ENCODE measurements at regions not wholly inside any gene's neighbourhood (a gene's known extent, or its start where the extent isn't known, plus 50 kb on each side); places are given as distances from the start of the nearest gene placed in this dataset.

DNA sequence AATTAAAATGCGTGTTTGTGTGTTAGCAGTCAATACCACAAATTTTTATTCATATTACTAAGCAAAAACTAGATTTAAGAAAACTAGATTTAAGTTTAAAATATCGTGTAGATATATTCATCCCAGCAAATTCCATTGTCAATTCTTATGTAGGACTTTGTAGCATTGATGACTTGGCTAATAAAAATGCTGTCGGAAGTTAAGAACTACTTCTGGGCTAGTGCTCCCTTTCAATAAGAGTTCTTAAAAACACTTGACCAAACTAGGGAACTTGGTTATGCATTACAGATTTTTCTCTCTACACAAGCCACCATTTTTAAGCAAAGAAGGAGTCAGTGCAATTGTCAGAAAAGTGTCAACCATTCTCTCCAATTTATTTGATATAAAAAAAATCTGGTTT lies 68.7 kb upstream of the RAD23B start:
- intact Hi-C loops (cut with DNase I) = no loop called here
- no peaks in the 10 kb centered on the region for H3K9me3 ChIP-seq
- no peaks in the 10 kb centered on the region for H3K36me3 ChIP-seq (ENCODE audit: insufficient read depth in 1 of 2, low read depth in 1 of 2)
- H3K27ac ChIP-seq = no peak overlapping the region
- ATAC-seq (no peak), DNase-seq (no peak)
- TF ChIP-seq, protein P1, sequence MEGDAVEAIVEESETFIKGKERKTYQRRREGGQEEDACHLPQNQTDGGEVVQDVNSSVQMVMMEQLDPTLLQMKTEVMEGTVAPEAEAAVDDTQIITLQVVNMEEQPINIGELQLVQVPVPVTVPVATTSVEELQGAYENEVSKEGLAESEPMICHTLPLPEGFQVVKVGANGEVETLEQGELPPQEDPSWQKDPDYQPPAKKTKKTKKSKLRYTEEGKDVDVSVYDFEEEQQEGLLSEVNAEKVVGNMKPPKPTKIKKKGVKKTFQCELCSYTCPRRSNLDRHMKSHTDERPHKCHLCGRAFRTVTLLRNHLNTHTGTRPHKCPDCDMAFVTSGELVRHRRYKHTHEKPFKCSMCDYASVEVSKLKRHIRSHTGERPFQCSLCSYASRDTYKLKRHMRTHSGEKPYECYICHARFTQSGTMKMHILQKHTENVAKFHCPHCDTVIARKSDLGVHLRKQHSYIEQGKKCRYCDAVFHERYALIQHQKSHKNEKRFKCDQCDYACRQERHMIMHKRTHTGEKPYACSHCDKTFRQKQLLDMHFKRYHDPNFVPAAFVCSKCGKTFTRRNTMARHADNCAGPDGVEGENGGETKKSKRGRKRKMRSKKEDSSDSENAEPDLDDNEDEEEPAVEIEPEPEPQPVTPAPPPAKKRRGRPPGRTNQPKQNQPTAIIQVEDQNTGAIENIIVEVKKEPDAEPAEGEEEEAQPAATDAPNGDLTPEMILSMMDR (IDR thresholded peaks at IDR 0.05) = no peak
- peaks cover 4% of the 10 kb centered on the region for H3K4me1 ChIP-seq
- H3K4me3 ChIP-seq = no peak overlapping the region
- no peaks in the 10 kb centered on the region for H3K27me3 ChIP-seq (ENCODE audit: insufficient read depth in 3 of 3, low read length in 2 of 3)
- WGBS, 3 donors = 91 to 95% (median 92%) methylated on average over 3 of the region's 3 CpGs

GRCh38 chr9:107214915-107215314 lies 68.2 kb upstream of the RAD23B start:
- intact Hi-C loops (cut with DNase I) = no loop called here
- DNase-seq (no peak), ATAC-seq (peak in 2 of 4 donors; percentile 65 to 76)
- peaks cover 4% of the 10 kb centered on the region for H3K4me1 ChIP-seq
- H3K4me3 ChIP-seq = no peak overlapping the region
- H3K27me3 ChIP-seq (ENCODE audit: insufficient read depth in 3 of 3, low read length in 2 of 3) = no peaks in the 10 kb centered on the region
- TF ChIP-seq, protein P1 (IDR thresholded peaks at IDR 0.05) = no peak
- no peaks in the 10 kb centered on the region for H3K9me3 ChIP-seq
- WGBS, 3 donors = 26 to 40% (median 28%) methylated on average over 2 of the region's 2 CpGs
- no peak overlapping the region for H3K27ac ChIP-seq
- no peaks in the 10 kb centered on the region for H3K36me3 ChIP-seq (ENCODE audit: insufficient read depth in 1 of 2, low read depth in 1 of 2)

DNA sequence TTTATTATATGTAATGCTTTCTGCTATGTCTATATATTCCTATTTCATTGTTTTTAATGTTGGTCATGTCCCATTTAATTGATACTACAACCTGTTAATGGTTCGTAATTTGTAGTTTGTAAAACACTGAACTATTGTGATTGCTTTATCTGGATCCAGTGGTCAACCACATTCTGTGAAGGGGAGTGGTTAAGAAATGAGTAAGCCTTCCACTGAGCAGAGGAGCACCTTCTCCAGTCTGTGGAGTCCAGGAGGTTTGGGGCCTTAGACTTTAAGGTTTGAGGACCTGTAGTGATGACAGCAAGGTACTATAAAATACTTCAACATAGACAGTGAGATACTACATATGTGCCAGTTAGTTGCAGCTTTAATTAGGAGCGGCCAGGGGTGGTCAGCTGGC lies 67.7 kb upstream of the RAD23B start:
- no peak for DNase-seq
- WGBS, 3 donors = 92 to 94% (median 93%) methylated on average over 2 of the region's 2 CpGs
- Histone ChIP-seq H3K27me3 (ENCODE audit: insufficient read depth in 3 of 3, low read length in 2 of 3) (no peaks in the 10 kb centered on the region), H3K4me3 (no peak overlapping the region), H3K4me1 (peaks cover 4% of the 10 kb centered on the region), H3K27ac (no peak overlapping the region), H3K36me3 (ENCODE audit: insufficient read depth in 1 of 2, low read depth in 1 of 2) (no peaks in the 10 kb centered on the region), H3K9me3 (no peaks in the 10 kb centered on the region)
- intact Hi-C loops (cut with DNase I) = no loop called here
- TF ChIP-seq, protein P1 (IDR thresholded peaks at IDR 0.05) = no peak
- no peak for ATAC-seq

- DNase-seq = no peak
- ATAC-seq = no peak
- 91 to 96% (median 95%) methylated on average over 4 of the region's 4 CpGs for WGBS, 3 donors
Measured at GRCh38 chr9:107216329-107216728, 66.8 kb upstream of the RAD23B start.

More at GRCh38 chr9:107216329-107216728, 66.8 kb upstream of the RAD23B start:
- TF ChIP-seq, protein P1 (IDR thresholded peaks at IDR 0.05) = no peak
- intact Hi-C loops (cut with DNase I) = no loop called here
- Histone ChIP-seq H3K4me1 (peaks cover 4% of the 10 kb centered on the region), H3K27ac (no peak overlapping the region), H3K36me3 (ENCODE audit: insufficient read depth in 1 of 2, low read depth in 1 of 2) (no peaks in the 10 kb centered on the region), H3K27me3 (ENCODE audit: insufficient read depth in 3 of 3, low read length in 2 of 3) (no peaks in the 10 kb centered on the region), H3K9me3 (no peaks in the 10 kb centered on the region), H3K4me3 (no peak overlapping the region)
